HEK293T (cell line): ENCODE measurements at regions not wholly inside any gene's neighbourhood (a gene's known extent, or its start where the extent isn't known, plus 50 kb on each side); places are given as distances from the start of the nearest gene placed in this dataset.

ENCODE experiments used
- BHLHE40 ChIP-seq: fragments of 450-650 bp; IDR thresholded peaks from 2 replicates; pipeline ENCODE4 v1.6.1; 2016; ENCODE audit warnings: mild to moderate bottlenecking, moderate library complexity, borderline replicate concordance
- CTBP1 ChIP-seq: fragments of 450-650 bp; IDR thresholded peaks from 2 replicates; pipeline ENCODE4 v1.6.1; 2016; ENCODE audit warnings: borderline replicate concordance
- FOXK2 ChIP-seq: fragments of 450-650 bp; IDR thresholded peaks from 2 replicates; pipeline ENCODE4 v1.6.1; 2016; ENCODE audit warnings: mild to moderate bottlenecking
- FOXM1 ChIP-seq: fragments of 450-650 bp; IDR thresholded peaks from 2 replicates; pipeline ENCODE4 v1.6.1; 2017; ENCODE audit warnings: mild to moderate bottlenecking, borderline replicate concordance
- HDGF ChIP-seq: fragments of 450-650 bp; IDR thresholded peaks from 2 replicates; pipeline ENCODE4 v1.6.1; 2017; ENCODE audit warnings: antibody characterized with exemption, borderline replicate concordance
- LEF1 ChIP-seq: fragments of 450-650 bp; IDR thresholded peaks from 2 replicates; pipeline ENCODE4 v1.6.1; 2017; ENCODE audit warnings: mild to moderate bottlenecking, borderline replicate concordance
- PKNOX1 ChIP-seq: fragments of 450-650 bp; IDR thresholded peaks from 2 replicates; pipeline ENCODE4 v1.6.1; 2016
- SP1 ChIP-seq: fragments of 450-650 bp; IDR thresholded peaks from 2 replicates; pipeline ENCODE4 v1.6.1; 2017
- SUZ12 ChIP-seq: fragments of 450-650 bp; IDR thresholded peaks from 2 replicates; pipeline ENCODE4 v1.6.1; 2016; ENCODE audit warnings: mild to moderate bottlenecking
- TARDBP ChIP-seq: fragments of 450-650 bp; IDR thresholded peaks from 2 replicates; pipeline ENCODE4 v1.6.1; 2016
- ZNF384 ChIP-seq: fragments of 450-650 bp; IDR thresholded peaks from 2 replicates; pipeline ENCODE4 v1.6.1; 2016

GRCh38 chr10:56912043-56912442 lies 551.0 kb upstream of the ZWINT start:
- TF ChIP-seq SP1 (no peak), FOXM1 (no peak), BHLHE40 (no peak), TARDBP (no peak), CTBP1 (no peak), LEF1 (no peak), FOXK2 (no peak), SUZ12 (no peak), ZNF384 (no peak), HDGF (no peak), PKNOX1 (no peak)
